ENCODE measurements at regions not wholly inside any gene's neighbourhood (a gene's known extent, or its start where the extent isn't known, plus 50 kb on each side); places are given as distances from the start of the nearest gene placed in this dataset.

DNA sequence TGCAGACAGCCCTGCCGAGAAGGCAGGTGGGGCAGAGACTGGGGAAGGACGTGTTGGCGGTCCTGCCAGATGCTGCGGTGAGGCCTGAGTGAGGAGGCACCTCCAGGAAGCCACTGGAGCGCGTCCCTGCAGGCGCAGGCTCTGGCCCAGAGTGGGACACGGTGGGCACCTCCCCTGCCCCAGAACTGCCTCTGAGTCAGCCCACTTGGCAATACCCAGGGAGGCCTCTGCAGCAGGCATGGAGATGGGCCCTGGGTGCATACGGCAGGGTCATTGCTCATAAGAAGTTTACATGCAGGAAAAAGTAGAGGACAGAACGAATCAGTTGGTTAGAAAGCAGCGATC, 195.9 kb downstream of the TFCP2L1 start:
- FAIRE-seq: no peak

DNA sequence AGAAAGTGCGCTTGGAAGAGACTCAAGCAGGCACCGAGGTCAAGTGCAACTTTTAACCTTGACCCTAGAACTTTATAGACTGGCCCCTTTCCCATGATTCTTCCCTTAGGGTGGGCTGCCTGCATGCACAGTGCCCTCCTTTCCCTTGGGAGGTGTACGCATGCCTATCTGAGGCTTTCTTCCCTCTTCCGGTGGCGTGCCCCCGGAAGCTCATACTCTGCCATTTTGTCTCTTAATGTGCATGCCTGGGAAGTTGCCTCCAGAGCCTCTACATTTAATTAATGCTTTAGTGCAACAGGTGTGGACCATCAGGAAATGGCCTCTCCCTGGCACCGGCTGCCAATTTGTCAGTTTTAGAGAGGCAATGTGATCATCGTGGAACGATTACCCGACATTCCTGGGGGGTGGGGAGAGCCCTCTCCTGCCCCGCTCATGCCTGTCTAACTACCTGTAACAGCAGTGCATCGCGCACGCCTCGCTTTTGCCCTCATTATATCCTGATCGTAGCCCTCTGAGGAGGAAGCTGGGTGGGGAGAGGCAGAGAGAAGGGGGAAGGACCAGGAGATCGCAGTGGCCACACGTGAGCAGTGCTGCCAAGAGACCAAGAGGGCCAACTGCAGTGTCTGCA, 194.8 kb downstream of the TFCP2L1 start:
- no peak for DNase-seq (ENCODE audit: low spot score)

More for the DNA sequence above, 195.9 kb downstream of the TFCP2L1 start:
- DNase-seq (ENCODE audit: low spot score): no peak

DNA sequence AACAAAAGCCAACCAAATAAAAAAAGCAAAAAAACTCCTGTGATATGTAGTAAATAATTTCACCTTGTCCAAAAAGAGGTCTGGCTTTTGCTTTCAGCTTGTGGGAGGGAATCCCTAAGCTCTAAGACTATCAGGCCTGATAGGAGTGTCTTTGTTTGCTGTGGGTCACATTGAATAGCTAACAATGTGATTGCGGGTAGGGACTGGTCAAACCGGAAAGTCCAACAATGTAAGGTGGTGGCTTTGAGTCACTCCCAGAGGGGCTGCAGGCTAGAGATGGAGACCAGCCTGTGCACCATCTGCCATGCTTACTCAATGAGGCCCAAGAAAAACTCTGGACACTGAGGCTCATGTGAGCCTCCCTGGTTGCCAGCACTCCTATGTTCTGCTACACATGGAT, 192.9 kb downstream of the TFCP2L1 start:
- DNase-seq (ENCODE audit: low spot score) (no peak), FAIRE-seq (no peak)

More for the DNA sequence above, 194.8 kb downstream of the TFCP2L1 start:
- no peak for FAIRE-seq

GRCh38 chr2:121093692-121094091, 191.3 kb downstream of the TFCP2L1 start:
- FAIRE-seq (no peak), DNase-seq (ENCODE audit: low spot score) (no peak)

DNA sequence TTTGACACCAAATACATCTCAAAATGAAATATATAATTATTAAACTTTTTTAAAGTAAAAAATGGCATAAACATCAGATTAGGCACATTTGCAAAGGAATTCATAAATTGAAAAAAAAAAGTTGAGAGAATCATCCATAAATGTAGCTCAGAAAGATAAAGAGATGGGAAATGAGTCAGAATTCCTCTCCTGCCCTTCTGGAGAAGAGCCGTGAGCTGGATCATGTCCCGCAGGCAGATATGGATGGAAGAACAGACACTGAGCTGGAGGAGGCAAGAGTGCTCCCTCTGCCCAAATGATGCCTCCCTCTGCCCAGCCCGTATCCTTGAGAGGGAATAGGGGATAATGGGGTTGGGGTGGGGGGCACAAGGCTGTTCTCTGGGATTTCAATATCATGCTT, 190.9 kb downstream of the TFCP2L1 start:
- no peak for DNase-seq (ENCODE audit: low spot score)
- FAIRE-seq: no peak

DNA sequence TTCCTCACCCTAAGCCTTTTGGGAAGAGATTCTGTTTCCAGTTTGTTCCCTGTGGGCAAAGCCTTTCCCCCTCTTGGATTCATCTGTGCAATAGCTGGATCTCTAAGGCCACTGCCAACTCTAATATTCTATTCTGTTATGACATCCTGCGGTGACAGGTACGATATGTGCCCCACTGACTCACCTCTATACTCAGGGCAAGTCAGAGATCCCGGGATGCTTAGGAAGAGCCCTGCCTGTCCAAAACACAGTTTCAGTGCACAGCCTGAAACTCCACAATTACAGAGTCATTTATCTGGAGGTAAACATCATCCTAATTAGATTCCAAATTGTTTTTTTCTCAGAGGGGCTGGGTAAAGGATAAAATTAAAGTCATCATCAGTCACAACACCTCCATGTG, 190.2 kb downstream of the TFCP2L1 start:
- FAIRE-seq: no peak
- no peak for DNase-seq (ENCODE audit: low spot score)

GRCh38 chr2:121095257-121096080, 189.5 kb downstream of the TFCP2L1 start:
- DNase-seq (ENCODE audit: low spot score) (peak; percentile 21), FAIRE-seq (no peak)

DNA sequence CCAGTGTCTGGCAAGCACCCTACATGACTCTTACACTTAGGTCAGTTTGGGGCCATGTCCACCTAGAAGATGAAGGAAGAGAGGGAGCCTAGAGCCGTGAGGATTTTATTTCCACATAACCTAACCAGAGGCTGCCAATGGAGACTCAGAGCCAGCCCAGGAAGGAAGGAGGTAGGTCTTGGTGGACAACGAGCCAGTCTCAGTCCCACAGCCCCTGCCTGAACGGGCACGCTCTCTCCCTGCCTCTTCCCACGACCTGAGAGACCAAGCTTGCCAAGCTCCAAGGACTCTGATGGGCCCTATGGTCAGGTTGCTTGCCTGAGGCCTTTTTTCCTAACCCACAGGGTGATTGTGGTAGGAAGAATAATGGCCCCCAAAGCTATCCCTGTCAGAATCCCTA, 188.4 kb downstream of the TFCP2L1 start:
- FAIRE-seq (no peak), DNase-seq (ENCODE audit: low spot score) (no peak)

GRCh38 chr2:121098556-121098955, 186.4 kb downstream of the TFCP2L1 start:
- FAIRE-seq: no peak

DNA sequence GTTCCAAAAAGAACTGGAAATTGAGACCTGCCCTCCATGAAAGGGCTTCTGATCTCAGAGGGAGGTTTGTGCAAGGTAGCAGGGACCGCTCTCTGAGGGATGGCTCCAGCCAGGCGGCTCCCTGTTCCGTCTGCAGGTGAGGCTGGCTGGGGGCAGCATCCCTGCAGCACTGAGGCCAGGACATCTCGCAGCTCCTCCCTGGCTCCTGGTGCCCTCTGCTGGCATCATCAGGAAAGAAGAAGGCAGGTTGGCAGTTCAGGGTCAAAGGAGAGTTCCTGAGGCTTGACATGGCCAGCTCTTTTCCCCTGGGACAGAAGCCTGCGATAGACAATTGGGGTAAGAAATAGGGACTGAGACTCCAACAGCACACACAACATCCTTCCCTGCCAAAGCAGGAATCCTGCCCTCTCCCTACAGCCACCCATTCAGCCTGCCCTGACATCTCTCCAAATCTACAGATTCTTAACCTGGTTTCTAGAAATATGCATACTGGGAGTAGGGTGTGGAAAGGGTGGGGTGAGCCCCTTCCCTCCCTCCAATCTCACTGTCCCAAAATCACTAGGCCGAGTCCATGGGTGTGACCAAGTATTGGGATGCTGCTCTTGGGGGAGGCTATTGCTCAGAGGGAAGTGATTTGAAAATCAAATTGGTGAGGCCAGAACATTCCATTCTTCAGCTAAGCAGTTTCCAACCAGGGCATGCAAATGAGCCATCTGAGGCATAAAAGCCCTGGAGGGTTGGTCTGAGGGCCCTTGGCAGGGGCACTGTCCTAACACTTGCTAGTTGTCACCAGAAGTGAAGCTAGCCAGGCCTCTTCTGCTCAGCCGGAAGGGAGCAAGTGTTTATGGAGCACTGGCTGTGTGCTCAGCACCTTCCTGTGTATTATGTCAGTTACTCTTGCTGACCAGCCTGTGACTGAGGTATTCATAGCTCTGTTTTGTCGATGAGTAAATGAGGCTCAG, 185.4 kb downstream of the TFCP2L1 start:
- DNase-seq (ENCODE audit: low spot score): no peak
- FAIRE-seq: no peak

More at GRCh38 chr2:121098556-121098955, 186.4 kb downstream of the TFCP2L1 start:
- DNase-seq (ENCODE audit: low spot score): no peak

DNA sequence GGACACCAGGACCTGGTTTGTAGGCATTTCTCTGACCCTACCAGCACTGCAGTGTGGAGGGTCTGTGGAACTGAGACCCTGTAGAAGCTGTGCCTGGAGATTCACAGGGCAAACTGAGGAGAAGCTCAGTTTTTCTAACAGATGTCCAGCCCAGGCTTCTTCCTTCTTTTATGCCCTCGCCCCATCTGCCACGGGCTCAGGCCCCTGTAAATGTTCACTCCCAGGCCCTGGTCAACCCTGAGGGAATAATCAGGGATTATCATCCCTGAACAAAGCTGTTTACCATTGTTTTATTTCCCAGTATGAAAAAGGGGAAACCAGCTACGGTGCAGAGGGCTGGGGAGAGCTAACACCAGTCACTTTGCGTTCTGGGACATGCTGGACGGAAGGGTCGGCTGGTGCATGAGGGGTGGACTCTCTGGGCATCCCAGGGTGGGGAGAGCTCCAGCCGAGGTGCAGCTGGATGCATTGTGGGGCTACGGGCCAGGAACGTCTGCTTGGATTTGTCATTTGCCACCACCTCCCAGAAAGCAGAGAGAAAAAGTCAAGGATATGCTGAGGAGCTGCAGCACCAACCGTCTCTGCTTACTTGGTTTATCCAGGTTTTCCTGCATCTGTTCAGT, 183.8 kb downstream of the TFCP2L1 start:
- DNase-seq (ENCODE audit: low spot score): no peak
- no peak for FAIRE-seq

- FAIRE-seq (no peak), DNase-seq (ENCODE audit: low spot score) (no peak)
These were observed 182.1 kb downstream of the TFCP2L1 start for GRCh38 chr2:121102941-121103340.

GRCh38 chr2:121103960-121104359, 181.0 kb downstream of the TFCP2L1 start:
- DNase-seq (ENCODE audit: low spot score) (no peak), FAIRE-seq (no peak)

GRCh38 chr2:121104721-121105141, 180.3 kb downstream of the TFCP2L1 start:
- FAIRE-seq: no peak
- DNase-seq (ENCODE audit: low spot score): no peak

DNA sequence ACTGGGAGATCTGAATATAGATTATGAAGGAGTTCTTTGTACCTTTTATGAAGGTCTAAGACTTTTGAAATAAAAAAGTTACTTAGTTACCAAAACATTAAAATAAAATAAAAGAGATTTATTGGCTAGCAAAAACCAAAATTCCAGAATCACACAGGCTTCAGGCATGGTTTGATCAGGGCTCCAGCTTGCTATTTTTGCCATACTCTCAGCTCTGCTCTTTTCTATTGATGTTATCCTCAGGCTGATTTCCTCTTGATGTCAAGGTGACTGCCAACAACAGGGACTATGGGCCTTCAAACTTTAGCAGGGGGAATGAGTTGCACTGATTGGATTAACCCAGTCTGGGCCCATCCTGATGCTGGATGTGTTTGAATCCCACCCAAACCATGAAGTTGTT, 174.1 kb downstream of the TFCP2L1 start:
- DNase-seq (ENCODE audit: low spot score) (no peak), FAIRE-seq (no peak)

DNA sequence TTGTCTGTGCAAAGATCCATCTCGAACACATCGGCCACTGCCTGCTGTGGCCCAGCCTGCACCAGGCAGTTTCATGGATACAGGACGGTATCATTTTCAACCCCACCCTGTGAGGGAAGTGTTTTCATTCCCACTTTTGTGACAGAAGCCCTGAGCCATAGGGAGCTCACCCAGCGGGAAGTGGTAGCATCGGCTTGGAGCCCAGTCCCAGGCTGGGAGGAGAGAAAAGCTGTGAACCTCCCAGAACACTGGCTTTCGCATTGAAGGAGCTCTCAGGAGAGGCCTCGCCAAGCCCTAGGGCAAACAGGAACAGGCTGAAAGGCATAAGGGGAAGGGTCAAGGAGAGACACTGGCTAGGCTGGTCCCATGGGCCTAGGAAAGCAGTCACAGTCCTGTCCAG, 166.1 kb downstream of the TFCP2L1 start:
- no peak for FAIRE-seq
- DNase-seq (ENCODE audit: low spot score): no peak

DNA sequence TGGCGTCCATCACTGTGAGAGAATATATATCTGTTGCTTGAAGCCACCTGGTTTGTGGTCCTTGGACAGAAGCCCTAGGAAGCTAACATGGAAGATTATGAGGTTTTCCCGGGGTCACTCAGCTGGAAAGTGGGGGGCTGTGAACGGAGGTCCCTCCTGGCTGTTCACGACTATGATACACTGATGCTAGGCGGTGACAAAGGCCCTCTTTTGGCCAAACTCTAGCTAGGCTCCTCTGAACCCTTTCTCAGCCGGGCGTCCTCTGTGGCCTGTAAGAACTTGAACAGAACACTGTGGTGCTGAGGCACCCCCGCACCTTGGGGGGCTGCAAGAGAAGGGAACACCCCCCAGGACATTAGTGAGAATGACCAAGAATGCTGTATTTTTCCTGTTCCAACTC, 164.6 kb downstream of the TFCP2L1 start:
- DNase-seq (ENCODE audit: low spot score) (no peak), FAIRE-seq (no peak)

DNA sequence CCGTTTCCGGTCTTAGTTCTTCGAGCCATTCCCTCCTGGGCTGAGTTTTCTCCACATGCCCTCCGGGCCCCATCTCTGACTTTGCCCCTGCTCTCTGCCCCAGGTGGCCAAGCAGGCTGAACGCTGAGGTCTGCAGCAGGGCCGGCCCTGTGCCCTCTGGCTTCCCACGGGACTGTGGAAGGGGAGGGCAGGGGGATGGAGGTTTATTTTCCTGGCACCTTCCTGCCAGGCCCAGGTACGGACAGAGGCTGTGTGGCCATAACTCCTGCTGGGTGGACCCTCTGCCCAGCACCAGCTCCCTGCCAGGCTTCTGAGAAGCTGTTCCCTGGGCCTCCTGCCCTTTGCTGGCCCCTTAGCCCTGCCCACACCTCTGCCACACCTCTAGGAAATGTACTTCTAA, 164.0 kb downstream of the TFCP2L1 start:
- no peak for DNase-seq (ENCODE audit: low spot score)
- no peak for FAIRE-seq

DNA sequence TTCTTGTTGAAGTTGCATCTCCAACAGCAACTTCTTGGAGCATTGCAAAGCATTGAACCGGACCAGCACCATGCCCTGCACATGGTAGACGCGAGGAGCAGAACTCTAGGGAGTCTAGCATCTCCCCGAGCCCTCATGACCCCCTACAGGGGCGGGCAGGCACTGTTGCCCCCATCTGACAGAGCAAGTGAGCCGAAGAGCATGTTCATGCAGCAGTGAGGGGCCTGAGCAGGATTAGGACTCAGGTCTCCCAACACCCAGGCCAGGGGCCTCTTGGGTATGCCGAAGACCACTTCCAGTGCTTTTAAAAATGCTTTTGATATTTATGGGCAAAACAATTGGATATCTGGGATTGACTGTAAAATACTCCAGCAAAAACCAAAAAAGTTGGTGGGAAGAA, 163.3 kb downstream of the TFCP2L1 start:
- DNase-seq (ENCODE audit: low spot score) (no peak), FAIRE-seq (no peak)

DNA sequence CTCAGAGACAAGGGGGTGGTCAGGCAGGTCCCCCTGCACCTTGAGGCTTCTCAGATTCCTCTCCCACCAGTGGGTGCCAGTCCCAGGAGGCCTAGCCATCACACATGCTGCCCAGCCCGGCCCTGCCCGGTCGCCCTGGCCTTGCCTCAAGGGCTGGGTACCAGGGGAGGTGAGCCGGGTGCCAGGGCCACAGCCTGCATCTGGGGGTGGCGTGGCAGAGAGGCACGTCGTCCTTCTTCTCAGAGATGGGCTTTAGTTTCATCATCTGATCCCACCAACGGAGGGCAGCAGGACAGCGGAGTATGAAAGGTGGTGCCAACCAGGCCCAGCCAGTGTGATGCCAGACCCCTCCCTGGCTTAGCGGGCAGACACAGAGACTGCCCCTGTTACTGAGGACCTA, 161.7 kb downstream of the TFCP2L1 start:
- no peak for FAIRE-seq
- DNase-seq (ENCODE audit: low spot score): no peak

DNA sequence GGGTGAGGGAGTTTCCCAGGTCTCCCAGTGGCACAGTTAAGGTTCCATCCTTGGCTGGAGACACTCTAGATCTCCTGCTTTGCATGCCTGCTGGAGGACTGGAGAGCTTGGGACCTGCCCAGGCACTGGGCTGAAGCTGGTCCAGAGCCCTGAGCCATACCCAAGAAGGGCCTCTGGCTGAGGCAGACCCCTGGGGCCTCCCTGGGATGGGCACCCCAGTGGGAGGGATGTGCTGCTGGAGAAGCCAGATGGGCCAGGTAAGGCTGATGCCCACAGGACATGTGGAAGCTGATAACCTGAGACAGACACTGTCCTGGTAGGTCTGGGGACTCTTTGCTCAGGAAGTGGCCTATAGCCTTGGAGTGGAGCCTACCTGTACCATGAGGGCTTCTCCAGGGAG, 160.7 kb downstream of the TFCP2L1 start:
- FAIRE-seq (no peak), DNase-seq (ENCODE audit: low spot score) (no peak)

All from RCC 7860 (cell line).